ENCODE measurements at regions not wholly inside any gene's neighbourhood (a gene's known extent, or its start where the extent isn't known, plus 50 kb on each side); places are given as distances from the start of the nearest gene placed in this dataset.
"Not testable (repeated sequence)": the region's sequence is repeated elsewhere in the genome, so short reads cannot be mapped to it uniquely, and the experiment has no call there.

DNA sequence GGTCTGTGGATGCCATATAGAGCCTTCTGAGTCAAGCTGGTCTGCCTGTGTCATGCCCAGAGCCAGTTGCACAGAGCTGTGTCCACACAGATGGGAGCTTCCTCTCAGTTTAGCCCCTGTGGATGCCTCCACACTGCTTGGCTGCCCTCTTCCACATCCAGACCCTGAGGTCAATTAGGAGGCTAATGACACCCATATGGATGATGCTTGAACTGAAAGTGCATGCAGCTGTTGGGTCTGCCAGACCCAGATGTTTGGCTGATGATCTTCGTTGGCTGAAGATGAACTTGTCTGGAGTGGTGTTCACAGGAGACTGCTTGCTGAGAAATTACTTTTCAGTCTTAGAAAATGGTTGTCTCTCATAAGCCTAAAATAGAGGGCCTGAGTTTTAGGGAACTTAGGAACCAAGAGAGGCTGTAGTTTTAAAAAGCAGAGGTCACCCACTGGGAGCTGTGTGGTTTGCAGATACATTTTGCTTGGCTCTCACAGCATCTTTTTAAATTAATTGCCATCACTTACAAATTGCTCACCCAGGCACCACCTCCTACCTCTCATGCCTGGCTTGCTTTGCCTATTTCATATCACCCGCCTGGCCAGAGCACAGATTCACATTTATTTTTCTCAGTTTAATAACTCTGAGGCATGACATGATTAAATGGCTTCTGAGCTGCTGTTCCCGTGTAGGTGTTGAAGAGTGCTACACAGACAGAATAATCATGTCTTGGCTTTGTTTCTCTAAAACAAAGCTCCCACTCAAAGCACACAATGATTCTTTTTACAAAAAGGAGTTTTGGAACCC lies 176.1 kb downstream of the MINAR1 start:
- DNase-seq (ENCODE audit: low read depth), result no peak

DNA sequence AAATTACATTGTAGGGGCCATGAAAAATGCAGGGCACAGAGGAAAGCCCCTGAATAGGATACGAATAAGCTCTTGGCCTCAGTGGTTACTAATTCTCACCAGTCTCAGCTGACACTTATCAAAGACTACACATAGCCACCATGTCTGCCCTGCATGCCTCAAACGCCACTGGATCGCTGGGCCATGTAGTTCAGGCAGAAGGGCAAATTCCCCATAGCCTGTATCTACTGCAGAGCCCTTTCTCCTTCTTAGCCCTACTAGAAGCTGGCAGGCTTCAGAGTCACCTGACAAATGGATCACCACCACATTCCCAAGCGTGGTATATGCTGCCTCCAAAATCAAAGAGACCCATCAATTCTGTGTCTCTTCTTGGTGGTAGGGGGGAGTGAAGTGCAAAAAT lies 177.4 kb downstream of the MINAR1 start:
- DNase-seq (ENCODE audit: low read depth), result no peak

DNA sequence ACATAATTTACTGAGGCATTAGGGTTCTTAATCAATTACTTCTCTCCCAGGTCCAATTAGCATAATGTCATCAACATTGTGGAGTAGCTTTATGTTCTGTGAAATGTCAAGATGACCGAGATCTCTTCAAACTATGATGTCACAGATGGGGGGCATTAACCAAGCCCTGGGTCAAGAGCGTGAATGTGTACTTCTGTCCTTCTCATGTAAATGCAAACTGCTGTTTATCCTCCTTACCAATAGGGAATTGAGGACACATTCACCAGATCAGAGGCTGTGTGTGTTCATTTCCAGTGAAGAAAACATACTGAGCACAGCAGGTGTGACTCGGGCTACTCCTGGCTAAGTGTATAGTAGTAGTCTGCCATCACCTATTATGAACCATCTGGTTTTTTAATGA lies 177.9 kb downstream of the MINAR1 start:
- no peak for DNase-seq (ENCODE audit: low read depth)

DNA sequence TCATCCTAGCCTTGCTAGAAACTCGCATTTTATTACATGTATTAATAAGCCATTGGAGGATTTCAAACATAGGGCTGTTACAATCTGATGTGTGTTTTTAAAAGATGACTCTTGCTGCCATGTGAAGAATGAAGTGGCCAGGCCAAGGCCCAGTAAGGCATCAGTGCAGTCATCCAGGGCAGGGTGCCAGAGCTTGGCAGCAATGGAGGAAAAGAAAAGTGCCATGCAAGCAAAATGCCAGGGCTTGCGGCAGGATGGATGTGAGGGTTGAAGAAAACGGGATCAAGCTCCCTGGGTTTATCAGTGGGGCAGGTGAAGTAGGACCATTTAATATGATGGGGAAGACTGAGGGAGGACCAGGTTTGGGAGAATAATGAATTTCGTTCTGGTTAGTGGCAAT lies 183.6 kb downstream of the MINAR1 start:
- no peak for DNase-seq (ENCODE audit: low read depth)

DNA sequence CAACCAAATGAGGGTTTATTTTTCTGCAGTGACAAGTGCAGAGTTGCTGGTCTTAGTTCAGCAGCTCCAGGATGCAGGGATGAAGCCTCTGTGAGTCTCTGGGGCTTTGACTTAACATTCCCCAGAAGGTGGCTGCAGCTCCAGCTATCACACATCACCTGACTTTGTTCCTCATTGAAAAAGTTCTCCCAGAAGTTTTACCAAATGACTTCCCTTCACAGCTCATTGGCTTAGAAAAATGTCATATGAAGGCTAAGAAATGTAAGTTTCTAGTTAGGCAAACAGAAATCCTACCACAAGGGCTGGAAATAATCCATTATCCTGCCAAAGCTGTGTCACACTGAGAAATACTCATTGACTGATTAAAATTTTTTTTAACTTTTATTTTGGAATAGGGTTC lies 184.9 kb downstream of the MINAR1 start:
- DNase-seq (ENCODE audit: low read depth), result no peak

DNA sequence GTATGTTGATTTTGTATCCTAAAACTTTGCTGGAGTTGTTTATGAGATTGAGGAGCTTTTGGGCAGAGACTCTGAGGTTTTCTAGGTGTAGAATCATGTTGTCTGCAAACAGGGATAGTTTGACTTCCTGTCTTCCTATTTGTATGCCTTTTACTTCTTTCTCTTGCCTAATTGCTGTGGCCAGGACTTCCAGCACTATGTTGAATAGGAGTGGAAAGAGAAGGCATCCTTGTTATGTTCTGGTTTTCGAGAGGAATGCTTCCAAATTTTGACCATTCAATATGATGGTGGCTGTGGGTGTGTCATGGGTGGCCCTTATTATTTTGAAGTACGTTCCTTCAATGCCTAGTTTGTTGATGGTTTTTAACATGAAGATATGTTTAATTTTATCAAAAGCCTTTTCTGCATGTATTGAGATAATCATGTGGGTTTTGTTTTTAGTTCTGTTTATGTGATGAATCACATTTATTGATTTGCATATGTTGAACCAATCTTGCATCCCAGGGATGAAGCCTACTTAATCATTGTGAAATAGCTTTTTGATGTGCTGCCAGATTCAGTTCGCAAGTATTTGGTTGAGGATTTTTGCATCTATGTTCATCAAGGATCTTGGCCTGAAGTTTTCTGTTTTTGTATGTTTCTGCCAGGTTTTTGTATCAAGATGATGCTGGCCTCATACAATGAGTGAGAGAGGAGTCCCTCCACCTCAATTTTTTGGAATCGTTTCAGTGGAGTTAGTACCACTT lies 188.1 kb downstream of the MINAR1 start:
- DNase-seq (ENCODE audit: low read depth), result peak; percentile 16

DNA sequence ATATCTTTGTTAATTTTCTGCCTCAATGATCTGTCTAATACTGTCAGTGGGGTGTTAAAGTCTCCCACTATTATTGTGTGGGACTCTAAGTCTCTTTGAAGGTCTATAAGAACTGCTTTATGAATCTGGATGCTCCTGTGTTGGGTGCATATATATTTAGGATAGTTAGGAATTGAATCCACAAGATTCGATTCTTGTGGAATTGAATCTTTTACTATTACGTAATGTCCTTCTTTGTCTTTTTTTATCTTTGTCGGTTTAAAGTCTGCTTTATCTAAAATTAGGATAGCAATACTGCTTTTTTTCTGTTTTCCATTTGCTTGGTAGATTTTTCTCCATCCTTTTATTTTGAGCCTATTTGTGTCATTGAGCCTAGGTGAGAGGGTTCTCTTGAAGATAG lies 189.7 kb downstream of the MINAR1 start:
- DNase-seq (ENCODE audit: low read depth), result not testable (repeated sequence)

DNA sequence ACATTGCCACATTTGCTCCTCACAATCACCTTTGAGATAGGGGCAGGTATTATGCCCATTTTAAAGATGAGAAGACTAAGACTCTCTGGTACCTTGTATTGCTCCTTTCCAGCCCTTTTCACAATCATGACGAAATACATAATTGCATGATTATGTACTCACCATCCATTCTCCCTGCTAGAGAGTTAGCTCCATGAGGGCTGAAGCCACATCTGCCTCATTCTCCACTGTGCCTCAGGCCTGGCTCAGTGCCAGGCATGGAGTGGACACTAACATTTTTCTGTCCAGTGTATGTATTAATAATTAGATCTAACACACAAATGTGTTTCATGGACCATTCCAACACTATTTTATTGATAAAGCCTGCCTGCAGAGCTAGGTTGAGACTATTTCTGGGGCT lies 191.4 kb downstream of the MINAR1 start:
- no peak for DNase-seq (ENCODE audit: low read depth)

DNA sequence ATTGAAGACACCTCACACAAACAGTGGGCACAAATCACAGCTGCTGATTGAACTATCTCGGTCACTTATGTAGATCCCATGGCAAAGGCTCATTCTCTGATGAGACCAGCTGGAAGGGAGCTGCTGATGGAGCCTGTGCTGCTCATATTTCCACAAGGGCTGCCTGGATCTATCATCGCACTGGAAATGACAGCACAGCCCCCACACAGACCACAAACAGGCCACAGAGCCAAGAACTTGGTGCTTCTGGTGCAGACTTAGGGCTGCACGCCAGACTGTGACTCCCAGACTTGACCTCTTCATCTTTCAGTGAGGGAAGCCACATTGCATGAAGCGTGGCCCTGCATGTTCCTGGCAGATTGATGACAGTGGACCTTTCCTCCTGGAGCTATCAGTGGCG lies 197.6 kb downstream of the MINAR1 start:
- no peak for DNase-seq (ENCODE audit: low read depth)

DNA sequence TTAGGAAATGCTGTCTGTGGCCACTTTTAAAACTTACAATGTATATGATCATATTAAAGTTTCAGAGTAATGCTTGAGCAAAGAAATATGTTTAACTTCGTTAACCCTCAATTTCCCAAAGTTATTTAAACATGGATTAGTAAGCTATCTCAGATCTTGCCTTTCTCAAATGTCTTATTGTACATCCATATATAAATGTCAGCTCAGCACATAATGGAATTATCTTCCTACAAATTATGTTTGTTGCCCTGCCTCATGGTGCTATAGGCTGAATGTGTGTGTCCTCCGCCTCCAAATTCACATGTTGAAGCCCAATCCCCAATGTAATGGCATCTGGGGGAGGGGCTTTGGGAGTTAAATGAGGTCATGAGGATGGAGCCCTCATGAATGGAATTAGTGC lies 200.3 kb downstream of the MINAR1 start:
- DNase-seq (ENCODE audit: low read depth), result no peak

DNA sequence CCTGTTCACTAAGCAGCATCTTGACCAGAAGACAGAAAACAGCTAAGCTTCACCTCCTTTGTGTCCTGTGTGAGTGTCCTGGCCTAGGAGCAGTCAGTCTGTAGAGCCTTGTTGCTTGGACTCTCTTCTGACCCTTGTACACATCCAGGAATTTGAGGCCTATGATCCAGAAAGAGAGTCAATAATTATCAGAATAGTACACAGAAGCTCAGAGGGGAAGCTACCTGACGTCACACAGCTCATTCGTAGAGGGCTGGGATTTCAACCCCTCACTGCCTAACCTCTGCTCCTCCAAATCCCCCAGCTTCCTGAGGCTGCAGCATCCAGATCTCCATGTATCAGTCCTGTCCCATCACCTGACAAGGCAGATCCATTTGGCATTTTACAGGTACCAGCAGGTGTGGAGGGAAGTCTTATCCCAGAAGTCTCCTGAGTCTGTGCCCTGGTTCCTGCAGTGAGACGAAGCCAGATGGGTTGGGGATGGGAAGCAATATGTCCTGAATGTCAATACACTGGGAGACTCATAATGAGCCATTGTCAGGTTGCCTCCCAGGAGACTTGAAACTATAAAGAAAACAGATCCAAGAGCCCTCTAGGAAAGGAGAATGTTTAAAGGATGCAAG lies 203.1 kb downstream of the MINAR1 start:
- no peak for DNase-seq (ENCODE audit: low read depth)

DNA sequence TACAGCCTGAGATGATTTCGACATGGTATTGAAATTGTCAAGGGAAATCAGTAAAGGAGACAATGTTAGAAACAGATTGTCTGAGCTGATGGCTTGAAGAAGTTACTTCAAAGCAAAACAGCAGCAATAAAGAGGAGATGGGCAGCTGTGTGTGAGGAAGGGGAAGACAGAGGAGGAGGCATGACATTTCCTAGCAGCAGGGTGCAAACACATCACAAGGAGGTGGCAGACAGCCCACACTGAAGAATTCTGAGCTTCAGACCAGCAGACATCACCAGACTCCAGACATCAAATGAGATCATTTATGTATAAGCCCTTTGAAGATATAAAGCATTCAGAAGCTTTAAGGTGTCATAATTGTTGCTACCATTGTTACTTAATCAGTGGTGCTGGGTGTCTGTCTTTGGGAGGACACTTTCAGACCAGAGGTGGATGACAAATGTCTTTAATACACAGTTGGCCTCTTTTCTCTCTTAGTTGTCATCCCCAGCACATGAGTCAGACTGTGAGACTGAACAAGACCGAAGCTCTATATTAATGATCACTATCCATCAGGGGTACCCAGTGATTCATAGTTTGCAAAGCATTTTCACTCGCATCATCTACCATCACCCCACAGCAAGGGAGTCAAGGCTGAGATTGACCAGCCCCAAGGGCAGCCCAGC lies 203.9 kb downstream of the MINAR1 start:
- no peak for DNase-seq (ENCODE audit: low read depth)

DNA sequence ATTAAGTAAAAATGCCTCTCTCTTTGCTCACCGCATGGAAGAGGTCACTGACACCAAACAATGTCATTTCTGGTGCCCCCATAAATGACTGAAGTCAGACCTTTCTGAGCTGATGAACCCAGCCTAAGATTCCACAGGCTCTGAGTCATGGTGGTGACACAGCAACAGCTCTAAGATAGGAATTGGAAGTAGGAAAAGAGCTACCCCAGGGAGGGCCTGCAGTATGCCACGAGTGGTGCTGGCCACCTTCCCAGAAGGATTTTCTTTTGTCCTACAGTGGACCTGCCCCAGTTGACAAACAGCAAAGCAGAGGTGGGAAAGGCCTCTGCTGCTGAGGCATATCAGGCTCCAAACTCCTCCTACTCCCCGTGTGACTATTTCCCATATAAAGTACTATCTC lies 208.1 kb downstream of the MINAR1 start:
- peak; percentile 61 for DNase-seq (ENCODE audit: low read depth)

DNA sequence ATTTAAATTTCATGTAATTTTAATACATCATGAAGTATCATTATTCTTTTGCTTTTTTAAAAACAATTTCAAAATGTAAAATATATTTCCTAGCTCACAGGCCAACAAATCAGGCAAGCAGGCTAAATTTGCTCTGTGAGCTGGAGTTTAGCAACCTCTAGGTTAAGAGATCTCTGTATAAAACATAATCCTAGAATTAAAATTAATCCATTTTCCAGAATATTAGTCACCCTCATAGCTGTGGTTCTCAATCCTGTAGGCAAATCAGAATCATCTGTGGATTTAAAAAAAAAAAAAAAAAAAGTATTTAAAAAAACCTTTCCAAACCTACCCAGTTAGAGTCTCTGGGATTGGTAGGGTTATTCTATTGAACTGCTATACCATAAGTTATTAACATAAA lies 209.7 kb downstream of the MINAR1 start:
- DNase-seq (ENCODE audit: low read depth), result peak; percentile 17

DNA sequence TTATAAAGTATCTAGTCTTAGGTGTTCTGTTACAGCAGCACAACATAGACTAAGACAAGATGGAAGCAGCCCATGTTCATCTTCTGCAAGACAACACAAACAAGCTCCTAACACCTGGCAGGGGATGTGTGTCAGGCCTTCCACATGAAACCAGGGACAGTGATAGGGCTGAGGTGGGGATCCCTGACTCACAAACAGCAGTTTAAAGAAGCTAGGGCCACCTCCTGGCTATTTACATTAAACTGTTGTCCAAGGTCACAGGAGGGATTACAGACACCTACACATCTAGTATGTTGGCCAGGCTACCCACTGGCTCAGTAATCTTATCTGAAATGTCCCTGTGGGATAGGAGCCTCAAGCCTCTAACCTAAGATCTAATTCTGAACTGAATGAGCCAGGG lies 211.3 kb downstream of the MINAR1 start:
- DNase-seq (ENCODE audit: low read depth), result no peak

DNA sequence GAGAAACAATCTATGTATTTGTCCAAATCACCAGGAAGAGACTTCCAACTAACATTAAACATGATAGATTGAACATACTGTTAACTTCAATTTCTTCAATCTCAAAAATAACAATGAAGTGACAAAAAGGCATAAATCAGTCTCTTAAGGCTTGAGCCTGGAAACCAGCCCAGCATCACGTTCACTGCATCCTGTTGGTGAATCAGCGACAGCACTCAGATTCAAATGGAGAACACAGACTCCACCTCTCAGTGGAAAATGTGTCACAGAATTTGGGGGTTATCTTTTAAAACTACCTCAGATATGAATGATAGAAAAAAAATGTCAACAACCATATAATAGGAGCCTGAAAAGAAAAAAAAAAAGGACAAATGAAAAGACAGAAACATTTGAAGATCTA lies 212.0 kb downstream of the MINAR1 start:
- DNase-seq (ENCODE audit: low read depth), result peak; percentile 38

DNA sequence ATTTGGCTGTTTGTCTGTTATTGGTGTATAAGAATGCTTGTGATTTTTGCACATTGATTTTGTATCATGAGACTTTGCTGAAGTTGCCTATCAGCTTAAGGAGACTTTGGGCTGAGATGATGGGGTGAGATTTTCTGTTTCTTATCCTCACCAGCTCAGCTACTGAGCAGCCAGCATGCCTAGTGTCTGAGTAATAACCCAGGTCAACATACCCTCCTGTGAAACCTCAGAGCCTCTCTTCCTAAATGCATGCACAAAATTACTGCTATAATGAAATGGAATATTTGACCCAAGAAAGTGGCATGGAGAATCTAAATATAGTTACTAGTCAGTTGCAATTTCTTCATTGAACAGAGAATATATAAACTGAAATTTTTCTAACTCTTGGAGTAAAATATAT lies 220.8 kb downstream of the MINAR1 start:
- DNase-seq (ENCODE audit: low read depth), result not testable (repeated sequence)

DNA sequence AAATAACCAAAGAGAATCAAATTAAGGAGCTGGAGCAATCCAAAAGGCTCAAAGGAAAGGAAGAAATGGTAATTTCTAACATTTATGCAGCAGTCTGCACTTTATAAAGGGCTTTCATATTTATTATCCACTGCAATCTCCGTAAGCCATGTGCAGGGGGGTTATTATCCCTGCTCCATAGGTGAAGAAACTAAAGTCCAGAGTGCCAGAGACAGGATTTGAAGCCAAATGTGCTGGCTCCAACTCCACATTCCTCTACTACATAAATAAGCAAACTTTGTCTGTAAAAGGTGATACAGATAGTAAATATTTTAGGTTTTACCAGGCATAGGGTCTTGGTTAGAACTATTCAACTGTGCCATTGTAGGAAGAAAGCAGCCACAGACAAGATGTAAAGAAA lies 221.4 kb downstream of the MINAR1 start:
- no peak for DNase-seq (ENCODE audit: low read depth)

DNA sequence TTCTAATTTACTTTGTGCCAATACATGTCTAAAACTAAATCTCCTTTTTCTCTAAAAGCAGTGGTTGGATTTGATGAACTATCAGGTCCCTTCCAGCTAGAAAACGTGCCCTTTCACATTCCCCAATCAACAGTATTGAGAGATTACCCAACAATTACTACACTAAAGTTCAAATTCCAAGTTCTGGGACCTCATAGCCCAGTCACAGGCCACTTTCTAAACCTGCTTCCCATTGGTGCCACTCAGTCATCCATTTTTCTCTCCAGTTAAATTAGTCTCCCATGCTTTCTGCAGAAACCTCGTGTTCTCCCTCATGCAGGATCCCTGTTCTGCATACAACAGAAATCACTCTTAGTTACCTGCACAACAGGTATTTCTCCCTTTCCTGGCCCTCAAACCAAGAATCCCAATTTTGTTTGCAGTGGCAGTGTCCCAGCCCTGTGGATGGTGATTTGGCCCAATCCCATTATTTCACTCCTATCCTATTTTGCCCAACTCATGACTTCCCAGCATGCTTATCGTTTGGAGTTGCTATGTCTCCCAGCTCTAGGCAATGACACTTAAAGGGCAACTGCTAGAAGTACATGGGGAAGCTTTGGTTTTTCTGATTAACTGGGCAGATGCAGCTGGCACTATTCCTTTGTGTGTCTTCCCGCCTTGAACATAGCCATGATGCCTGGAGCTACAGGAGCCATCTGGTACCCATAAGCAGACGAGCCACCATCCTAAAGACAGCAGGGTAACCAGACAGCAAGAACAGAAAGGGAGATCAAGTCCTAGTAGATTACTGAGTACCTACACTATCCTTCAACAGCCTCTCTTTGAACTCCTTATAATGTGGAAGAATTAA lies 224.2 kb downstream of the MINAR1 start:
- no peak for DNase-seq (ENCODE audit: low read depth)

DNA sequence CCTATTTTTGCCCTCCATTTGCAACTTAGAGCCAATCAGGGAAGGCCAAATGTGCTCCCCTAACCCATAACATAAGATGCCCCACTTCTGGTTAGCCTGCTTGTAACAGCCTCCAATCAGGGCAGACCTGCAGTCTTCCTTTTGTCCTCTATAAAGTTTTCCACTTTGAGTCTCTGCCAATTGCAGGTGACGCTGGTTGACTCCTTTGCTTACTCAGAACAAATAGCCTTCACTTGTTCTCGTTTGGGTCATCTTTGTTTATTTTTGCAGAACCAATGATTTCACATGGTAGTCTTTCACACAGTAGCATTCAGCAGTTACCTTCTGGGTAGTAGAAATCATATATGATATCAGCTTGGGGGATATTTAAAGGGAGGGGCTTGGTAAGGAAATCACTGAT lies 225.6 kb downstream of the MINAR1 start:
- DNase-seq (ENCODE audit: low read depth), result no peak

DNA sequence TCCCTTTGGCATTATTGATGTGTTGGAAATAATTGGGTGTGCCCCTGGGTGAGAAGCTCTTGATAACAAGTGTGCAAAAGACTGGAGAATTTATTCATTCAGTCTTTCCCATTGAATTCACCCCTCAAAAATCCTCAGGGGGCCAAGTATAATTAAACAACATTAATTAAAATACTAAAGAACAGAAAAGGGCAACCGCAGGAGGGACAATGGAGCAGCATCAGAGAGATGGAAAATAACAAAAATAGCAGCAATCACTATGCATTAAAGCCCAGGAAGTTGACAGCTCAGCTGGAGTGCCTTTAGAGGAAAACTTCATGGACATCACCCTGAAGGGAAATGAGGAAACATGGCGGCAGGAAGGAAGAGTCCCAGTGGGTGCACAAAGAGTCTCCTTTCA lies 227.6 kb downstream of the MINAR1 start:
- DNase-seq (ENCODE audit: low read depth), result no peak

DNA sequence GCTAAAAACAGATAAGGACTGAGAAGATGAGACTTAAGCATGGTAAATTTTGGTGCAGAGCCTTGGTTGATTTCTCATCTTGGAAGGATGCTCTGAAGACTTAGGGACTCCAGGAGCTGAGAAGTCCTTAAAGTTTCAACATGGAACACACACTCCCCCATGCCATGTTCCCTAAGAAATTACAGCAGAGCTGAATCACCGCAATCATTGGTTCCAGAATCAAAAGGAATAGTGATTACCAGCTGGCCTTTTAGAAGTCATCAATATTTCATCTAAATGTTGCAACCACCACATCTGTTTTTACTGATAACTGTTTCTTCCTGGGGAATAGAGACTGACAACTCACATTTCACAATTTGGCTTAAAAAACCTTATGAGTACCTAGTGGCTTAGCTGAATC lies 229.3 kb downstream of the MINAR1 start:
- DNase-seq (ENCODE audit: low read depth), result no peak
